Islet of Langerhans (tissue), 1 donor: ENCODE measurements at regions not wholly inside any gene's neighbourhood (a gene's known extent, or its start where the extent isn't known, plus 50 kb on each side); places are given as distances from the start of the nearest gene placed in this dataset.

Experiments
- FAIRE-seq: peaks from one replicate; lab custom pipeline; 2011; peaks lifted over from hg19 to GRCh38; lab: Jason Lieb, UNC

GRCh38 chr9:16099732-16100536 lies 547.1 kb downstream of the CCDC171 start:
- no peak for FAIRE-seq

DNA sequence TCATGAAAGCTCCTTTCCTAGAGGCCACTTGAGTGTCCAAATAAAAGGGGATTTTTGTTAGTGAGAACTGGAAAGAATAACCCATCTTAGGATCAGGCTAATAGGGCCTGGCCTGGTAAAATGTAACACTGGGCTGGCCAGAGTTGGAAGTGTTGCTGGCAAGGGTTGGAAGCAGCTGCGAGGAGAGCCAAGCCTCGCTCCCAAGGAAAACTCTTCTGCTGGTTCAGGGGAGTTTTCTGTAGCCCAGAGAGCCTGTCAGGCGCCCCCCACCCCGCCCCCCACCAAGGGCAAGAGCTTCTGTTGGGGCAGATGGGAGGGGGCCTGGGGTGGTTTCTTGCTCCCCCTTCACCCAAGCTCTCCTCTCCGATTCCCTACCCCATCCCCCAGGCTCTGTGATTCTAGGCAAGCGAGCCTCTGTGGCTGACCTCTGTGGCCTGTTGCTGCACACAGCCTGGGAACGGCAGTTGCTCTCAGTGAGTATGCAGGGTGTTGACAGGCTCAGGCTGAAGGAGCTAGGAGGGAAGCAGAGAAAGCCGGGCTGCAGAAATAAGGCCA lies 547.8 kb downstream of the CCDC171 start:
- no peak for FAIRE-seq

DNA sequence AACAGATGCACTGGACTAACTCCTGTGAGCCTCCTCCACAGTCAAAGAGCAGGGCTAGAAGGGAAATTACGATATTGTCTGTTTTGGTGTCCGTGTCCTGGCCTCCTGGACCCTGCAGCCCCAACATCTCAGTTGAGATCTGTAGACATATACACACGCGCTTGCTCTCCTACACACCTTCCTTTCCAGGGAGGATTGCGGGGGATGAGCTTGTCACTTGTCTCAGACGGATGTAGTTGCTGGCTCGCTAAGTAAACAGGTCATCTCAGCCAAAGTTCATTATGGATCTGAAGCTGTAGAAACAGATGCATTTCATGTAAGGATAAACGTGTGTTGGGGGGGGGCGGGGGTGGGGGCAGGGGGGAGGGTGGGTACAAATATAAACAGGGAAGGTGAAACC lies 549.3 kb downstream of the CCDC171 start:
- no peak for FAIRE-seq

DNA sequence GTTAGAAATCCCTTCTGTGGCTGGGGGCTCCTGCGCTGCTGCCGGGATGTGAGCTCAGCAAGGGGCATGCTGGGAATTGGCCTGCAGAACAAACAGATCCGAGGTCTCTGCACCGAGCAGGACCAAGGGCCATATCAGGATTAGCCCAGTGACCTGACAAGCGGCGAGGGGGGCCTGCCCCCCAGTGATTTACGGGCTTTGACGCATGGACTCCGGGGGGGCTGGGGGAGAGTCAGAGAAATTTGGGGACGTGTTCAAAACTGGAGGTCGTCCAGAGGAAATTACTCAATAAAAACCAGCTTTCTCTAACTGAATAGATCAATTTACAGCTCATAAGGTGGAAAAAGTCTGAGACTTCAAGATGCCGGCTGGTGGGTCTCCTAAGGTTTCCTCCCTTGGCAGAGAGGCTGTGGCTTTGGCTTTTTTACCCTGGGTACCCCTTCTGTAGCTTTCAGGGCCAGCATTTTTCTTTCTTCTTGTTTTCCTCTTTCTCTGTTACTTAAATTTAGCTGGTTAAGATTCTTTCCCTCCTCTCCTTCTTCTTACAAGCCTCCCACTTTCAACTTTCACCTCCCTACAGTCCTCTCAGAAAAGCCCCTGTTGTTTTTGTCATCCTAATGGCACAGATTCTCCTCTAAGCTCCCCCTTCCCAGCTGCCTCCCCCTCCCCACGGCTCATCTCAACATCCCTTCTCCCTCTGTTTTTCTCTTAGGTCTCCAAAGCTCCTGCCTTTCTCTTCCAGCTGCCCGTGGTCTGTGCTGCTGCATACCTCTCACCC lies 551.0 kb downstream of the CCDC171 start:
- no peak for FAIRE-seq

DNA sequence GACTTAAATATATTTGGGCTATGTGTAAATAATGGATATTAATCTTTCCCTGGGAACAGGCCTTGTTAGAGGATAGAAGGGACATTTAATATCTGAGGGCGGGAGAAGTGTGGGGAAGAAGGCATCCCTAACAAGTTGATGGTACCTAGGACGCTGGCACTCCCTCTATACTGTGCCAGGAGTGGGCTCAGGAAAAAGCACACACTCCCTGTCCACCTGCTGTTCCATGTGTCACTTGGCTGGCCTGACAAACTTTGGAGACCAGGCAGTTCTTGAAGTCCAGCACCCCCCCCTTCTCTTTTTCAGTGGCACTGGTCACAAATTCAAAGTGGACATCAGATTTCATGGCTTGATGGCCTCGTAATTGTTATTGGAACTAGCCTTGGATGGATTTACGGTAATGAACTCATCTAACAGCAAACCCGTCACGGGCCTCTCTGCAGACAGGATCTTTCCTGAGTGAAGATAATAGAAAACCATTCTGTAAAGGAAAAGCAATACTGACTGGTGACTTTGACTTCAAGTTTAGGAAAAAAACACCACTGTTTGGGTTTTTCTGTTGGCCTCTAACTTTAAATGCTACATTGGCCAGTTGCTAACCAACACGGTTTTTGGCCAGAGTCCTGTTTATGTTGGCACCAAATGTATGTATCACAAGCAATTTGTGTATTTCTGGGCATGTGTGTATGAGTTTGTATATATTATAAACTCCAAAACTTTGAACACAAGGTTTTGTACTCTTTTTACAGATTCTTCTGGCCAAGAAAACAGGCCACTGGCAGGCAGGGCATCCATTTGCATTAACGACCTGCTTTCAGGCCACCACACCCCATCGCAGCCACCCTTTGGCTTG lies 552.6 kb downstream of the CCDC171 start:
- no peak for FAIRE-seq

DNA sequence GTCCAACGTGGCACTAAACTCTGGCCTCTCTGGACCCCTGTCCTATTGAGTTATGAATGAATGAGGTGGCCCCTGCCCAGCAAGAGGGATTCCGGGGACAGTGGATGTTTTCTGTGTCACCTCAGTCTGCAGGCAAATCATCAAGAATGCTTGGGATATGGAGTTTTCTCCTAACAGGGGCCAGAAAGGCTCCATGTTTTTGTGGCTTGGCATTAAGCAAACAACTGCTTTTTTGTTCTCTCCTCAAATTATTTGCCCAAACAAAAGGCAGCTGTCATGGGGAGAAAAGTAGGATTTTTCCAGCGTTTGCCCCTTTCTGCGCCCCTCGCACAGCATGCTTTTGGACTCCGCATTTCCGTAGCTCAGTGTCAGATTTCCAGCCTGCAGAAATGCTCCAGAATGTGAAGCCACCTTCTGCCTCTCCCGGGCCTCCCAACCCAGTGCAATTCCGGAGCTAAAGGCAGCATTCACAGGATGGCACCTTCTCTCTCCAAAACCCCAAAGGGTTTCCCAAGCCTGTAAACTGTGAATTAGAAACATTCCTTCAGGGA lies 553.3 kb downstream of the CCDC171 start:
- no peak for FAIRE-seq

DNA sequence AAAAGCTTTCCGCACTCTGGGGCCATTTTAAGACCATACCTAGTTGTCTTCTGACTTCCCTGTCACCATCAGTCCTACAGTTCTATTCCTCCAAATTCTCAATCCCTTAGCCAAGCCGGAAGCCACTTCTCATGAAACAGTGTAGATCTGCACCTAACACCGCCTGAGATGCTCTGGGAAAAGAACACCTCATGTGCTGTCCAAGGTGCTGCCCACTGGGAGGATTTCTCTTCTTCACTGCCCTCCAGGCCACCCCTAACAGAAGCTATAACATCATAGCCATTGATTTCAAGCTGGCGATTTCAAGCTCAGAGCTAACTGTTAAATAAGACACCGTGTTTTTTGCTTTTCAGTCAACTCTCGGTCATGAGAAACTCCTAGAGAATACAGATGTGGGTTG lies 559.3 kb downstream of the CCDC171 start:
- no peak for FAIRE-seq

DNA sequence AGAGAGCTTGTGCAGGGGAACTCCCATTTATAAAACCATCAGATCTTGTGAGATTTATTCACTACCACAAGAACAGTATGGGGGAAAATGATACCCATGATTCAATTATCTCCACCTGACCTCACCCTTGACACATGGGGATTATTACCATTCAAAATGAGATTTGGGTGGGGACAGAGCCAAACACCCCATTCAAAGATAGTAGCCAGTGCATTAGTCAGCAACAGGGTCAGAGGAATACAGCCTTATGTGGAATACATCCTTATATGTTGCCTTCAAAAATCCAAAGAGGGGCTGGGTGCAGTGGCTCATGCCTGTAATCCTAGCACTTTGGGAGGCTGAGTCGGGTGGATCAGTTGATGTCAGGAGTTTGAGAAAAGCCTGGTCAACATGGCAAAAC lies 563.2 kb downstream of the CCDC171 start:
- no peak for FAIRE-seq

GRCh38 chr9:16118043-16118442 lies 565.2 kb downstream of the CCDC171 start:
- FAIRE-seq: no peak

DNA sequence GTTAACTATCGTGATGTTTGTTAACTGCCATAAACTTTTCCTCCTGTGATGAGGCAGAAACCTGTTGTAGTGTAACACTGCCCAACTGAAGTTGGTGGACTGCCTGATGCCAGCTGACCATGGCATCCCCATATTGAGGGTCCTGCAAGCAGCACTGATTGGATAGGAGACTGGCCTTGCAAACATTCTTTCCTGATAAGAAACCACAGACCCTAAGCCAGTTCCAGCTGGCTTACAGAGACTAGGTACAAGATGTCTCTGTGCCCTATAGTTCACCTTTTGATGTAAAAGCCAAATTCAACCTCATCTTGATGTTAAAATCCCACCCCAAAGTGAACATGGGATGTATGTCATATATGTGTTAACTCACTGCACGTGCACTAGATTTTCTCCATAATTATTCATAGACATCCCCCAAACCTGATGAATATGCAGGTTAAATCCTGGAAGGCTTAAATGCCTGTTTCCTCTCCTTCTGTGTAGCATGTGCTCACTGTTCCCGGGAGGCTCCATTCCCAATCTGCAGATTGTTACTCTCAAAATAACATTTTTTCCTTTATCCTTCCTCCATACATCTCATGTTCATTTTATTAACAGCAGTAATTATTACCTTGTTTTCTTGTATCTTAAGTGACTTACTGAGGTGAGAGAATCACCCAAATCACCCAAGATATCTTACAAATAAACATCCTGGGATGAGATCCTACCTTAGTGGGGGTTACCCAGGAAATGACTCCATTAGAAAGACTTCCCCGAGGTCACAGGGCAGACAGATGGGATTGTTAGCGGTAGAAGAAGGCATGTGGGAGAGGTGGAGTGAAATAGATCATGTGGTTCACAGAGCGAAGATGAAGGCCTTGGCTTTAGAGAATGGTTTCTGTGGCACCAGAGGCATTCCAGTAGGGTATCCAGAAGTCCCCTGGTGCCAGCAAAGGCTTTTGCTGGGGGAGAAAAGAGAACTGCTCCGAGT lies 566.7 kb downstream of the CCDC171 start:
- no peak for FAIRE-seq

DNA sequence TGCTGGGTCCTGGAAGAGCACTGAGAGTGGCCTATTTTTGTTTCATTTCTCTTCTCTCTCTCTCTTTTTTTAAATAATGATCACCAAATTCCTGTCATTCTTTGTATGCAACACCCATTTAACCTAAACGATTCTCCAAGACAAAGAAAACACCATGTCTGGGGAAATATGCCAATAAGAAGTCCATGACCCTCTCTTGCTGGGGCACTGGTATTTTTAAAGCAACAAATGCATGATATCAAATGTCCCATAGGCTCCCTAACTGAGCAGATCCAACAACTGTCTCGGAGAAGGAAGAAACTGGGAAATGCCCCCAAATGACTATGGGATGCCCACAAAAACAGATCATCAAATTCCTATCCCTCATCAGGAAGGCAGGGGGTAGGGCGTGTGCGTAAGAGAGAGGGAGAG lies 567.4 kb downstream of the CCDC171 start:
- FAIRE-seq: no peak

- no peak for FAIRE-seq
These were observed 567.9 kb downstream of the CCDC171 start for GRCh38 chr9:16120727-16121126.

- no peak for FAIRE-seq
These were observed 568.3 kb downstream of the CCDC171 start for GRCh38 chr9:16121168-16121567.

- no peak for FAIRE-seq
These were observed 568.9 kb downstream of the CCDC171 start for GRCh38 chr9:16121601-16122286.

GRCh38 chr9:16125629-16126028 lies 572.8 kb downstream of the CCDC171 start:
- FAIRE-seq: no peak

- FAIRE-seq: no peak
These were observed 573.2 kb downstream of the CCDC171 start for GRCh38 chr9:16126042-16126441.

GRCh38 chr9:16128003-16128402 lies 575.2 kb downstream of the CCDC171 start:
- no peak for FAIRE-seq

DNA sequence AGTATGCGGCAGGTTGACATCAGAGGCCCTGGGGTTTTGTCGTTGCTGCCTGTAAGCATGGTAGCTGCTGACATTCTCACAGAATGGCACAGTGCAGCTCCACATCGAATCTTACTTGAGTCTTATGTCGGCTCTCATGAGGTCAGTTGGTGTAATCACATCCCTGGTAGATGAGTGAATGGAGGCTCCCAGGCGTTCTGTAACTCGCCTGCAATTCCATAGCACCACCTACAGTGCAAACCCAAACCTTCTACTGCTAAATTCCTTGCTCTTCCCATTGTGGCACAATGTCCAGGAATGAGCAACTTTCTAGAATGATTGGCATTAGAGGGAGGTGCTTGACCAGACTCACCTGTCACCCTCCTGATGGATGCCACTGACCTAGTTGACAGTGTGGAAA lies 578.4 kb downstream of the CCDC171 start:
- no peak for FAIRE-seq

DNA sequence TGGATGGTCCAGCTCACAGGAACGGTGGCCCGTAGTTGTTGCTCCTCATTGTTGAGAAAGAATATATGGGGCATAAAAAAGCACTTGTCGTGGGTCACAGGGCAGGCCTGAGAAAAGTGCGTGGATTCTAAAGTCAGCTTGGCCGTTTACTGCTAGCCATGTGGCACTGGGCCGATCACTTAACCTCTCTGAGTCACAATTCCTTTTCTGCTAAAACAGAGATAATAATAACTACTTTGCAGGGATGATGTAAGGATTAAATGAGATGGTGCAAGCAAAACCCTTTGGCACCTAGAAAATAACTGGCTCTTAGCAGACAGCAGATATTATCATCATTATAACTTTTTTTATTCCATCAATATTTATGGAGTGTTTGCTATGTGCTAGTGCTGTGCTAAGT lies 579.7 kb downstream of the CCDC171 start:
- no peak for FAIRE-seq

DNA sequence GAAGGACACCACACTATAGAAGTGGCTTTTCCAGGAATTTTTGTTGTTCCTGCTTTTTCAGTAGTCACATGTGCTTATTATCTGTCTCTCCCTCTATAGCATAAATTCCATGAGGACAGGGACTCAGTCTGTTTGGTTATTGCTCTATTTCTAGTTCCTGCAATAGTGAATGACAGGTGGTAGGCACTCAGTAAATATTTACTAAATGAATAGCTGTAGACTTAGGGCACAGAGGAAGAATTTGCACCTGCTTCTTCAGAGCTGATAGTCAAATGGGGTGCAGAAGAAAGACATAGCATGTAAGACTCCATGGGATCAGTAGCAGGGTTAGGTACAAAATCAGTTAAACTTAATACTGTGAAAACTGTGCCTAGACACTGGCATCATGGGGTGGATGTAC lies 580.2 kb downstream of the CCDC171 start:
- FAIRE-seq: no peak
